HepG2 (cell line): ENCODE measurements at regions not wholly inside any gene's neighbourhood (a gene's known extent, or its start where the extent isn't known, plus 50 kb on each side); places are given as distances from the start of the nearest gene placed in this dataset.

Experiments used
- ATAC-seq: fragments of 200-7000 bp; cut with Tn5 transposase; 3 replicates; pipeline ENCODE4 v1.9.1; 2020; ENCODE audit warnings: mild to moderate bottlenecking, moderate library complexity
- BruUV-seq: library from RNA; stranded (reverse); fragments of 400-500 nt; replicated peaks from 2 replicates; lab custom pipeline; 2021; lab: Mats Ljungman, UMichigan
- CTCF ChIA-PET: fragments of 300-600 bp; formaldehyde crosslinking; extraction: SDS; loops from one replicate; lab custom pipeline; 2021; ENCODE audit warnings: low total read pairs, inconsistent platforms, low intra/inter-chr PET ratio; lab: Yijun Ruan, JAX
- POLR2A ChIA-PET: fragments of 350-600 bp; sonication (Branson Sonifier 250); formaldehyde crosslinking; loops from one replicate; lab custom pipeline; 2020; ENCODE audit warnings: antibody characterized with exemption, inconsistent platforms; lab: Yijun Ruan, JAX
- DNase-seq: peaks from one replicate; pipeline ENCODE4 v3.0.0-alpha.2; 2015; ENCODE audit warnings: low spot score
- FAIRE-seq: peaks from 3 replicates; lab custom pipeline; 2011; peaks lifted over from hg19 to GRCh38; lab: Jason Lieb, UNC
- H2AFZ ChIP-seq: one replicate; pipeline ENCODE4 v1.6.1; 2011; ENCODE audit warnings: low read length, inconsistent platforms
- H3K27ac ChIP-seq: fragments of 300-600 bp; 3 replicates; pipeline ENCODE4 v1.8.0; 2011; ENCODE audit warnings: mixed run types, mild to moderate bottlenecking, mixed read lengths, low read length, inconsistent platforms; ENCODE audit not compliant: insufficient read depth; ENCODE audit errors: extremely low read length
- H3K27me3 ChIP-seq, 2 experiments: fragments of 200-600 bp in 1 of 2; 2 replicates in 1 of 2; 3 replicates in 1 of 2; pipeline versions ENCODE4 v1.6.0 to v1.8.0; 2011; ENCODE audit warnings: low read length in 2 of 2, mild to moderate bottlenecking in 2 of 2, moderate library complexity in 2 of 2, inconsistent platforms in 1 of 2; ENCODE audit not compliant: insufficient read depth in 2 of 2, control insufficient read depth in 1 of 2
- H3K36me3 ChIP-seq, 2 experiments: fragments of 200-600 bp in 1 of 2; replicated peaks in 1 of 2; 2 replicates in 1 of 2; 3 replicates in 1 of 2; pipeline versions ENCODE4 v1.5.1 to v1.8.0; 2011; ENCODE audit warnings: low read length in 2 of 2, inconsistent platforms in 1 of 2; ENCODE audit not compliant: insufficient read depth in 2 of 2, control insufficient read depth in 1 of 2
- H3K4me1 ChIP-seq: 2 replicates; pipeline ENCODE4 v1.5.1; 2012; ENCODE audit warnings: low read length, inconsistent platforms; ENCODE audit not compliant: insufficient read depth
- H3K4me2 ChIP-seq: 2 replicates; pipeline ENCODE4 v1.6.0; 2011; ENCODE audit warnings: low read depth, low read length, inconsistent platforms
- H3K4me3 ChIP-seq, 3 experiments: fragments of 200-600 bp in 1 of 3; sonication (generic), shearing (Covaris generic) in 1 of 3; replicated peaks in 1 of 3; 2 replicates each; pipeline ENCODE4 v1.5.1; 2011 to 2016; ENCODE audit warnings: low read length in 3 of 3, inconsistent platforms in 2 of 3, low read depth in 2 of 3, mild to moderate bottlenecking in 2 of 3, control low read depth in 1 of 3, mixed read lengths in 1 of 3; ENCODE audit not compliant: insufficient read depth in 1 of 3
- H3K79me2 ChIP-seq: one replicate; pipeline ENCODE4 v1.6.1; 2011; ENCODE audit warnings: low read length, inconsistent platforms; ENCODE audit not compliant: insufficient read depth
- H3K9ac ChIP-seq: 2 replicates; pipeline ENCODE4 v1.6.0; 2011; ENCODE audit warnings: mild to moderate bottlenecking, low read depth, low read length, inconsistent platforms; ENCODE audit not compliant: insufficient read depth
- H3K9me3 ChIP-seq: 2 replicates; pipeline ENCODE4 v1.5.1; 2012; ENCODE audit warnings: mild to moderate bottlenecking, low read length
- H4K20me1 ChIP-seq: 2 replicates; pipeline ENCODE4 v1.6.0; 2011; ENCODE audit warnings: inconsistent platforms, mild to moderate bottlenecking, low read length, moderate library complexity; ENCODE audit not compliant: insufficient read depth
- ASH2L ChIP-seq: fragments of 300-600, 200-600 bp; sonication (generic); IDR thresholded peaks from 2 replicates; pipeline ENCODE4 v1.7.0; 2017; ENCODE audit warnings: low read depth, mild to moderate bottlenecking, moderate library complexity, mixed read lengths, low read length; ENCODE audit not compliant: insufficient read length
- FIP1L1 ChIP-seq: fragments of 200-400 bp; formaldehyde crosslinking; IDR thresholded peaks from 2 replicates; pipeline ENCODE4 v1.6.1; 2018; ENCODE audit warnings: low read depth, mild to moderate bottlenecking, low read length, moderate library complexity, borderline replicate concordance; ENCODE audit not compliant: insufficient read depth
- GABPA ChIP-seq, 2 experiments: IDR thresholded peaks; 2 replicates each; pipeline ENCODE4 v1.6.1; 2011 to 2016; ENCODE audit warnings: low read depth in 2 of 2, low read length in 1 of 2, missing biosample characterization in 1 of 2, missing genetic modification characterization in 1 of 2
- IKZF1 ChIP-seq: fragments of 450-650 bp; IDR thresholded peaks from 2 replicates; pipeline ENCODE4 v1.7.1; 2016
- MIER2 ChIP-seq: IDR thresholded peaks from 2 replicates; pipeline ENCODE4 v1.6.1; 2016; ENCODE audit warnings: missing biosample characterization, missing genetic modification reagents
- MLLT10 ChIP-seq: sonication (generic); formaldehyde crosslinking; IDR thresholded peaks from 2 replicates; pipeline ENCODE4 v1.4.0; 2020; ENCODE audit warnings: missing genetic modification reagents
- MTA3 ChIP-seq: sonication (generic); formaldehyde crosslinking; IDR thresholded peaks from 2 replicates; pipeline ENCODE4 v1.4.0; 2020; ENCODE audit warnings: missing genetic modification reagents
- PAF1 ChIP-seq: IDR thresholded peaks from 2 replicates; pipeline ENCODE4 v1.6.1; 2016; ENCODE audit warnings: missing genetic modification reagents, missing compliant biosample characterization
- POGZ ChIP-seq: sonication (generic); formaldehyde crosslinking; IDR thresholded peaks from 2 replicates; pipeline ENCODE4 v1.4.0; 2020; ENCODE audit warnings: mild to moderate bottlenecking, missing genetic modification reagents
- ZNF557 ChIP-seq: sonication (generic); formaldehyde crosslinking; IDR thresholded peaks from 2 replicates; pipeline ENCODE4 v1.4.0; 2020; ENCODE audit warnings: missing genetic modification reagents
- ZNF720 ChIP-seq: sonication (generic); formaldehyde crosslinking; IDR thresholded peaks from 2 replicates; pipeline ENCODE4 v1.4.0; 2020; ENCODE audit warnings: missing genetic modification reagents
- WGBS: methylation state at CpG from one replicate; pipeline ENCODE4 v1.1.6; 2017; ENCODE audit warnings: low lambda C conversion rate; 5-methylcytosine and 5-hydroxymethylcytosine counted together
- in situ Hi-C: cut with HindIII; loops from 2 replicates; pipeline ENCODE4 v1.10.0; 2017; ENCODE audit warnings: low pct_unique_long_range_greater_than_20kb; ENCODE audit not compliant: extremely low pct_ligation_motif_present
- intact Hi-C: fragments of 100-400 bp; cut with micrococcal nuclease; formaldehyde crosslinking; loops from one replicate; pipeline ENCODE4 v1.10.0; 2022; ENCODE audit not compliant: unreplicated experiment
- TF ChIP-seq, protein P1 (sequence below): sonication (generic); formaldehyde crosslinking; IDR thresholded peaks from 2 replicates; pipeline ENCODE4 v1.4.0; 2020; ENCODE audit warnings: missing genetic modification reagents, borderline replicate concordance
- TF ChIP-seq, protein P2 (sequence below): sonication (generic); formaldehyde crosslinking; IDR thresholded peaks from 2 replicates; pipeline ENCODE4 v1.4.0; 2020; ENCODE audit warnings: missing genetic modification reagents

DNA sequence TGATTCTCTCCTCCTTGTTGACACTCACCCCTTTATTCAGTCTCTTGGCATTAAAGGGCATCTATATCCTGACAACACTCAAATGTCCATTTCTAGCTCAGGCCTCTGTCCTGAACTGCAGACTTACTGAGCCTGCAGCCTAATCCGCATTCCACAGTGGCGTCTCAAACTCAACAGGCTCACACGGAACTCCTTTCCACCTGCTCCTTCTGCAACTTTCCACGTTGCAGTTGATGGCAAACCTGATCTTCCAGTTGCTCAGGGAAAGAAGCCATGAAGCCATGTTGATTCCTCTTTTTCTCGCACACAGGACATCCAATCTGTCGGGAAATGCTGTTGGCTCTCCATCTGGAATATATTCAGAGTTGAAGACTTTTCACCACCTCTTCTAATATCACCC lies 522.4 kb downstream of the CCSER2 start (continued):
- TF ChIP-seq, protein P1, sequence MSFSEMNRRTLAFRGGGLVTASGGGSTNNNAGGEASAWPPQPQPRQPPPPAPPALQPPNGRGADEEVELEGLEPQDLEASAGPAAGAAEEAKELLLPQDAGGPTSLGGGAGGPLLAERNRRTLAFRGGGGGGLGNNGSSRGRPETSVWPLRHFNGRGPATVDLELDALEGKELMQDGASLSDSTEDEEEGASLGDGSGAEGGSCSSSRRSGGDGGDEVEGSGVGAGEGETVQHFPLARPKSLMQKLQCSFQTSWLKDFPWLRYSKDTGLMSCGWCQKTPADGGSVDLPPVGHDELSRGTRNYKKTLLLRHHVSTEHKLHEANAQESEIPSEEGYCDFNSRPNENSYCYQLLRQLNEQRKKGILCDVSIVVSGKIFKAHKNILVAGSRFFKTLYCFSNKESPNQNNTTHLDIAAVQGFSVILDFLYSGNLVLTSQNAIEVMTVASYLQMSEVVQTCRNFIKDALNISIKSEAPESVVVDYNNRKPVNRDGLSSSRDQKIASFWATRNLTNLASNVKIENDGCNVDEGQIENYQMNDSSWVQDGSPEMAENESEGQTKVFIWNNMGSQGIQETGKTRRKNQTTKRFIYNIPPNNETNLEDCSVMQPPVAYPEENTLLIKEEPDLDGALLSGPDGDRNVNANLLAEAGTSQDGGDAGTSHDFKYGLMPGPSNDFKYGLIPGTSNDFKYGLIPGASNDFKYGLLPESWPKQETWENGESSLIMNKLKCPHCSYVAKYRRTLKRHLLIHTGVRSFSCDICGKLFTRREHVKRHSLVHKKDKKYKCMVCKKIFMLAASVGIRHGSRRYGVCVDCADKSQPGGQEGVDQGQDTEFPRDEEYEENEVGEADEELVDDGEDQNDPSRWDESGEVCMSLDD = no peak
- TF ChIP-seq PAF1 (CRISPR knock-in tag) = no peak
- TF ChIP-seq FIP1L1 = no peak
- TF ChIP-seq MTA3 (CRISPR knock-in tag) = no peak
- TF ChIP-seq, protein P2, sequence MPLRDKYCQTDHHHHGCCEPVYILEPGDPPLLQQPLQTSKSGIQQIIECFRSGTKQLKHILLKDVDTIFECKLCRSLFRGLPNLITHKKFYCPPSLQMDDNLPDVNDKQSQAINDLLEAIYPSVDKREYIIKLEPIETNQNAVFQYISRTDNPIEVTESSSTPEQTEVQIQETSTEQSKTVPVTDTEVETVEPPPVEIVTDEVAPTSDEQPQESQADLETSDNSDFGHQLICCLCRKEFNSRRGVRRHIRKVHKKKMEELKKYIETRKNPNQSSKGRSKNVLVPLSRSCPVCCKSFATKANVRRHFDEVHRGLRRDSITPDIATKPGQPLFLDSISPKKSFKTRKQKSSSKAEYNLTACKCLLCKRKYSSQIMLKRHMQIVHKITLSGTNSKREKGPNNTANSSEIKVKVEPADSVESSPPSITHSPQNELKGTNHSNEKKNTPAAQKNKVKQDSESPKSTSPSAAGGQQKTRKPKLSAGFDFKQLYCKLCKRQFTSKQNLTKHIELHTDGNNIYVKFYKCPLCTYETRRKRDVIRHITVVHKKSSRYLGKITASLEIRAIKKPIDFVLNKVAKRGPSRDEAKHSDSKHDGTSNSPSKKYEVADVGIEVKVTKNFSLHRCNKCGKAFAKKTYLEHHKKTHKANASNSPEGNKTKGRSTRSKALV = no peak
- TF ChIP-seq IKZF1 = no peak
- no peak for TF ChIP-seq ZNF720 (CRISPR knock-in tag)
- TF ChIP-seq MIER2 (CRISPR knock-in tag) = no peak

DNA sequence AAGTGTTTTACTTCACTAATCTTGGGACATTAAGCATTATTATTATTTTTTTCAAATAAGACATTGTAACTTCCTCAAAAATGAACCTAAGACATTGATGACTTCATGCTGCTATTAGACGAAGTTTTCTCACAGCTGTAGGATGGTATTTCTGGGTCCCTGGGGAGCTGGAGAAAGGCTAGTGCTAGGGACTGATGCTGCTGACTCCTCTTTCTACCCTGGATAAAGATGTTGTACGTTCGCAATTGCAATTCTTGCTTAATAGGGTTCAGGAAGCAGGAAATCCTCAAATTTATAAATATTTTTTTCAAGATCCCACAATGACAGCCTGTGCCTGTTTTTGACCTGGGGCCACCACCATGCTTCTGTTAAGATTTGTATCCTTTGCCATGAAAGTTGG lies 526.0 kb downstream of the CCSER2 start:
- Histone ChIP-seq H3K9ac (no peak overlapping the region), H3K9me3 (no peaks in the 10 kb centered on the region), H3K4me3 (no peak overlapping the region), H3K27ac (no peak overlapping the region), H3K27me3 (no peaks in the 10 kb centered on the region)
- ATAC-seq = no peak
- no peak for DNase-seq
- TF ChIP-seq POGZ (CRISPR knock-in tag) (no peak), ZNF557 (CRISPR knock-in tag) (no peak), MLLT10 (CRISPR knock-in tag) (no peak), GABPA (IDR thresholded peaks at IDR 0.05; ENCODE audit: low read depth, low read length) (no peak), GABPA (CRISPR knock-in tag; IDR thresholded peaks at IDR 0.05; ENCODE audit: low read depth) (no peak), ASH2L (no peak)
- TF ChIP-seq, all 625 proteins: peak for 0
- Histone ChIP-seq H3K4me1 (no peaks in the 10 kb centered on the region), H3K79me2 (no peaks in the 10 kb centered on the region), H2AFZ (no peak overlapping the region), H4K20me1 (no peaks in the 10 kb centered on the region), H3K4me2 (no peak overlapping the region), H3K36me3 (no peaks in the 10 kb centered on the region)
- intact Hi-C loops (no loop called here), in situ Hi-C loops (no loop called here)
- CTCF ChIA-PET = no interaction called here
- POLR2A ChIA-PET = no interaction called here
- no peak for FAIRE-seq
- no TSS peak for BruUV-seq
- 11% methylated on average over 3 of the region's 3 CpGs for WGBS
